Loucy (cell line): ENCODE measurements at regions not wholly inside any gene's neighbourhood (a gene's known extent, or its start where the extent isn't known, plus 50 kb on each side); places are given as distances from the start of the nearest gene placed in this dataset.

ENCODE experiments used
- H2AFZ ChIP-seq: fragments of 200-600 bp; sonication (generic); 2 replicates; pipeline ENCODE4 v1.6.0; 2016; ENCODE audit warnings: antibody characterized with exemption, mild to moderate bottlenecking, low read length, moderate library complexity
- H3F3A ChIP-seq: fragments of 200-600 bp; 2 replicates; pipeline ENCODE4 v1.6.0; 2016; ENCODE audit warnings: antibody characterized with exemption, low read depth, mild to moderate bottlenecking
- H3K27me3 ChIP-seq: fragments of 200-600 bp; sonication (generic); 2 replicates; pipeline ENCODE4 v1.6.1; 2014; ENCODE audit warnings: low read length, mild to moderate bottlenecking; ENCODE audit not compliant: insufficient read depth, poor library complexity, severe bottlenecking
- H3K36me3 ChIP-seq: fragments of 200-600 bp; sonication (generic); 2 replicates; pipeline ENCODE4 v1.6.1; 2016; ENCODE audit warnings: low read length; ENCODE audit not compliant: insufficient read depth
- H3K4me1 ChIP-seq: fragments of 200-600 bp; sonication (generic); 2 replicates; pipeline ENCODE4 v1.5.1; 2014; ENCODE audit warnings: low read length, mild to moderate bottlenecking; ENCODE audit not compliant: insufficient read depth, poor library complexity, severe bottlenecking
- H3K4me2 ChIP-seq: fragments of 200-600 bp; sonication (generic); 2 replicates; pipeline ENCODE4 v1.6.0; 2014; ENCODE audit warnings: antibody characterized with exemption, low read length, low read depth, mild to moderate bottlenecking; ENCODE audit not compliant: poor library complexity, severe bottlenecking
- H3K4me3 ChIP-seq: fragments of 200-600 bp; sonication (generic); 2 replicates; pipeline ENCODE4 v1.5.1; 2014; ENCODE audit warnings: low read length, mild to moderate bottlenecking, mixed read lengths; ENCODE audit not compliant: poor library complexity, severe bottlenecking
- H3K79me2 ChIP-seq: fragments of 200-600 bp; sonication (generic); 2 replicates; pipeline ENCODE4 v1.6.1; 2014; ENCODE audit warnings: low read length; ENCODE audit not compliant: insufficient read depth
- H3K9ac ChIP-seq: fragments of 200-600 bp; sonication (generic); 2 replicates; pipeline ENCODE4 v1.6.0; 2014; ENCODE audit warnings: mild to moderate bottlenecking, low read depth, low read length, moderate library complexity; ENCODE audit not compliant: poor library complexity, severe bottlenecking
- H3K9me2 ChIP-seq: fragments of 200-600 bp; sonication (generic); replicated peaks from 2 replicates; pipeline ENCODE4 v1.6.1; 2016; ENCODE audit warnings: low read depth, low read length, mixed read lengths
- H3K9me3 ChIP-seq: fragments of 200-600 bp; sonication (generic); 2 replicates; pipeline ENCODE4 v1.6.1; 2014; ENCODE audit warnings: mild to moderate bottlenecking, antibody characterized with exemption, low read length, low read depth; ENCODE audit not compliant: insufficient read depth
- H4K20me1 ChIP-seq: fragments of 200-600 bp; sonication (generic); 2 replicates; pipeline ENCODE4 v1.6.0; 2014; ENCODE audit warnings: antibody characterized with exemption, low read length, mild to moderate bottlenecking; ENCODE audit not compliant: insufficient read depth, poor library complexity, severe bottlenecking
- CTCF ChIP-seq: fragments of 200-600 bp; sonication (generic); conservative IDR thresholded peaks from 2 replicates; pipeline ENCODE4 v1.5.1; 2014; ENCODE audit warnings: mild to moderate bottlenecking, antibody characterized with exemption, low read length
- EZH2phosphoT487 ChIP-seq: fragments of 200-600 bp; IDR thresholded peaks from 2 replicates; pipeline ENCODE4 v1.6.1; 2018; ENCODE audit warnings: antibody characterized with exemption, mild to moderate bottlenecking, moderate library complexity, borderline replicate concordance

- H3K9me2 ChIP-seq = no peaks in the 10 kb centered on the region
- no peak overlapping the region for H3K4me3 ChIP-seq
- H3K27me3 ChIP-seq = no peaks in the 10 kb centered on the region
- H3K4me1 ChIP-seq = peaks cover 14% of the 10 kb centered on the region
- H3K9ac ChIP-seq = no peak overlapping the region
- no peaks in the 10 kb centered on the region for H3F3A ChIP-seq
- TF ChIP-seq EZH2phosphoT487 (no peak), CTCF (peak; percentile 71)
- H3K9me3 ChIP-seq = peaks cover 3% of the 10 kb centered on the region; the same call in 1 of the 2 replicates
- no peaks in the 10 kb centered on the region for H3K36me3 ChIP-seq
- no peak overlapping the region for H2AFZ ChIP-seq
- no peaks in the 10 kb centered on the region for H4K20me1 ChIP-seq
- no peak overlapping the region for H3K4me2 ChIP-seq
- H3K79me2 ChIP-seq = no peaks in the 10 kb centered on the region
Observed at GRCh38 chr2:168375195-168375798, 80.8 kb upstream of the CERS6 start.

GRCh38 chr2:168378960-168379669 is 77.0 kb upstream of the CERS6 start:
- no peak overlapping the region for H3K4me3 ChIP-seq
- H3K4me2 ChIP-seq = no peak overlapping the region
- no peak overlapping the region for H3K9ac ChIP-seq
- H3K9me2 ChIP-seq = no peaks in the 10 kb centered on the region
- TF ChIP-seq EZH2phosphoT487 (no peak), CTCF (no peak)
- H3K9me3 ChIP-seq = no peaks in the 10 kb centered on the region
- H3K79me2 ChIP-seq = no peaks in the 10 kb centered on the region
- no peaks in the 10 kb centered on the region for H3F3A ChIP-seq
- H2AFZ ChIP-seq = no peak overlapping the region
- no peaks in the 10 kb centered on the region for H3K36me3 ChIP-seq
- no peaks in the 10 kb centered on the region for H4K20me1 ChIP-seq
- peaks cover 2% of the 10 kb centered on the region for H3K4me1 ChIP-seq
- H3K27me3 ChIP-seq = no peaks in the 10 kb centered on the region

GRCh38 chr2:168380500-168380899 is 75.6 kb upstream of the CERS6 start:
- Histone ChIP-seq H3F3A (no peaks in the 10 kb centered on the region), H3K9me2 (no peaks in the 10 kb centered on the region), H3K9me3 (no peaks in the 10 kb centered on the region), H3K4me2 (no peak overlapping the region), H2AFZ (no peak overlapping the region), H3K36me3 (no peaks in the 10 kb centered on the region), H3K4me3 (no peak overlapping the region), H3K9ac (no peak overlapping the region), H3K79me2 (no peaks in the 10 kb centered on the region), H3K27me3 (no peaks in the 10 kb centered on the region), H4K20me1 (no peaks in the 10 kb centered on the region), H3K4me1 (peaks cover 2% of the 10 kb centered on the region)
- TF ChIP-seq EZH2phosphoT487 = no peak
- TF ChIP-seq CTCF = no peak
